Omental fat pad (tissue), 3 donors: ENCODE measurements at regions not wholly inside any gene's neighbourhood (a gene's known extent, or its start where the extent isn't known, plus 50 kb on each side); places are given as distances from the start of the nearest gene placed in this dataset.

Experiments used
- ATAC-seq: fragments of 150-250 bp; one replicate; pipeline ENCODE4 v1.9.1; 2016; ENCODE audit warnings: mild to moderate bottlenecking, moderate library complexity; ENCODE audit not compliant: low FRiP score
- DNase-seq: peaks from one replicate; pipeline ENCODE4 v3.0.0-alpha.2; 2019; ENCODE audit warnings: low spot score
- TF ChIP-seq, protein P1 (sequence below), 3 donors: fragments of 450-650 bp; IDR thresholded peaks; one replicate each; pipeline ENCODE4 v1.5.1; 2016 to 2017; ENCODE audit warnings: antibody characterized with exemption in 3 of 3, mild to moderate bottlenecking in 3 of 3, moderate library complexity in 2 of 3

DNA sequence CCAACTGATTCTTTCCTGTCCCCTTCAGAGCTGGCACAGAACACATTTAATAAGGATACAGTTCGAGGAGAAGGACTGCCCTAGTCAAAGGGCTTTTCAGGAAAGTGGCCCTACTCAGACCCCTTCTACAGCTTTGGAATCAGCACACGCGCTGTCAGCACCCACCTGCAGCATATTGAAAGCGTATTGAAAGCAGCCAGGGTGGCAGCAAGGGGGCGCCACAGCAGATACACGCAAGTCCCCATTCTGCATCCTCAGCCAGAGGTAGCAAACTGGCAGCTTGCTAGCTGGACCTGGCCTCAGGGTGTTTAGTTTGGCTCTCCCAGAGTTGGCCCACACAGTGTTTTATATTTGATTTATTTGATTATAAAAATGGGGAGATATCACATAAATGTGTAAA lies 101.0 kb upstream of the NT5C1B start:
- TF ChIP-seq, protein P1, sequence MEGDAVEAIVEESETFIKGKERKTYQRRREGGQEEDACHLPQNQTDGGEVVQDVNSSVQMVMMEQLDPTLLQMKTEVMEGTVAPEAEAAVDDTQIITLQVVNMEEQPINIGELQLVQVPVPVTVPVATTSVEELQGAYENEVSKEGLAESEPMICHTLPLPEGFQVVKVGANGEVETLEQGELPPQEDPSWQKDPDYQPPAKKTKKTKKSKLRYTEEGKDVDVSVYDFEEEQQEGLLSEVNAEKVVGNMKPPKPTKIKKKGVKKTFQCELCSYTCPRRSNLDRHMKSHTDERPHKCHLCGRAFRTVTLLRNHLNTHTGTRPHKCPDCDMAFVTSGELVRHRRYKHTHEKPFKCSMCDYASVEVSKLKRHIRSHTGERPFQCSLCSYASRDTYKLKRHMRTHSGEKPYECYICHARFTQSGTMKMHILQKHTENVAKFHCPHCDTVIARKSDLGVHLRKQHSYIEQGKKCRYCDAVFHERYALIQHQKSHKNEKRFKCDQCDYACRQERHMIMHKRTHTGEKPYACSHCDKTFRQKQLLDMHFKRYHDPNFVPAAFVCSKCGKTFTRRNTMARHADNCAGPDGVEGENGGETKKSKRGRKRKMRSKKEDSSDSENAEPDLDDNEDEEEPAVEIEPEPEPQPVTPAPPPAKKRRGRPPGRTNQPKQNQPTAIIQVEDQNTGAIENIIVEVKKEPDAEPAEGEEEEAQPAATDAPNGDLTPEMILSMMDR (IDR thresholded peaks at IDR 0.05) = no peak
- ATAC-seq (no peak), DNase-seq (no peak)

DNA sequence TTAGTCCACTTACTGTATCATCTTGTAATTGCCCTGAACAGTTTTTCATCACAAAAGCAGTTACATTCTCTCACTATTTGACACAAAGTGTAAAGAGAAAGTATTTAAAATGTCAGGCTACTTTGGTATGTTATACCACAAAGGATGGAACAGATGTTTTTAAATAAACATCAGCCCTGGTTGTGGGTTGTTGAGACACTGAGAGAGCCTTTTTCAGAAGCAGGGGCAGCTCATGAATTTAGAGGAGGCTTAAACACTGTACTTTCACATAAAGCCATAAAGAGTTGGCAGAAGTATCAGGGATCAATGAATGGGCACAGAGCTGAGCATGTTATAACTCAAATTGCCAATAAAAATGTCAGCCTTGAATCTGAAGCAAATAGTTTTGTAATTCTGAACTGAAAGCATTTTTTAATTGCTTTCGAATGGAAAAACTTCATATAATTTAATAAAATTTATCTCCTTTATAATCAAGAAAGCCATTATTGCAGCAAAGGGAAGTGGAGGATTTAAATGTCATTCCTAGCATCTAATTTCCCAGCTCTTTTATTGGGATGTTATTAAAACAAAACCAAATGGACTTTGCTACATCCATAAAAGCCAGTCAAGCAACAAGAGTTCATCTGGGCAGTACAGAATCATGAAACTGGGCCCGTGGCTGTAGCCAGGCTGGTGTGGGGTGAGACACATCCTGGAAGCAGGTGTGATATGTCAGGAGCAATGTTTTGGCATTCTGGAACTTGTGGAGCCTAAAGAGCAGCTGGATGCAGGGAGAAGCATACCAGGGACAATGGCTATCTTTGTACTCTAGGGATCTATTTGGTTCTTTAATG lies 95.1 kb upstream of the NT5C1B start:
- TF ChIP-seq, protein P1 (IDR thresholded peaks at IDR 0.05) = no peak
- DNase-seq = no peak
- no peak for ATAC-seq

DNA sequence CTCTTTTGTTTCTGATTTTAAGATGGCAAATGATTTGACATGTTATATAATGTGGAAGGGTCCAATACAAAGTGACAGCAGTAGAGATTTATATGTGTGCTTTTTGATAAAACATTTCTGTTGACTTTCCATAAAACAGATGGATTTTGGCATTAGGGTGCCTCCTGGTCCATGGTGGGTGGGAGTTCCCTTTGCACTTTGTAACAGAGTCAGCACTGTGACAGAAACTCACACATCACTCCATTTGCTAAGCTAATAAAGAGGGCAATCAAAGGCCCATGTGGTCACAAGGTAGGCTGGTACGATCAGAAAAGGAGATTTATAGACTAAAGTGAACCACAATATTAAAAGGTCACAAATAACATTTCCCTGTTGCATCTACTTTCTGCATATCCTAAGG lies 93.3 kb upstream of the NT5C1B start:
- TF ChIP-seq, protein P1 (IDR thresholded peaks at IDR 0.05) = no peak
- ATAC-seq (no peak), DNase-seq (no peak)

DNA sequence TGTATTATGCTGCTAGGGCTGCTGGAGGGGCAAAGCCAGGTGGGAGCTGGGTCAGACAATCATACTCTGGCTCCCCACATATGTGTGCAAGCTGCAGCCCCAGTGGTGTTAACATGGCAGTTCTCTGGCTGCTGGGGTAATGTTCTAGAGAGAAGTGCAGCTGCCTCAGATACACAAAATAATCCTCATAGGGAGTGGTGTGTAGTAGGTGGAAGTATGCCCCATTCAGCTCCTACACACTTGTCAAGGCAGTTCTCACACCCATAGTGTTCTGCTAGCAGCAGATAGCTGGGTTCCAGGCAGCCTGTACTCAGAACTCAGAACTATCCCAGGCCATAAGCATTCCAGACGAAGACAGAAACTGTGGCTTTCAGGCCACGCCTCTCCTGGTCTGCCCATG lies 87.9 kb upstream of the NT5C1B start:
- TF ChIP-seq, protein P1 (IDR thresholded peaks at IDR 0.05) = no peak
- DNase-seq = no peak
- ATAC-seq = no peak

DNA sequence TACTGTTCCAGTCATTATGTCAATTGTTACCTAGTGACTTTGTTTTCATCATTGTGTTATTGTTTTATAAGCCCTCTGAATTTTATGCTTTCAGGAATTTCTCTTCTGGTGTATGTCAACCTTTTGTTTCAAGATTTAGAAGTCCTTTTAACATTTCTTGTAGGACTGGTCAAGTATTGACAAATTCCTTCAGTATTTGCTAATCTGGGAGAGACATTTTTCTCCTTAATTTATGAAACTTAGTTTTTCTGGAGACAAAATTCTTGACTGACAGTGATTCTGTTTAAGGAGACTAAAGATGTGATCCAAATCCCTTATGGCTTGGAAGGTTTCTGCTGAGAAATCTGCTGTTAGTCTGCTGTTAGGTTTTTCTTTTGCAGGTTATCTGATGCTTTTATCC lies 84.9 kb upstream of the NT5C1B start:
- DNase-seq = no peak
- no peak for ATAC-seq
- TF ChIP-seq, protein P1 (IDR thresholded peaks at IDR 0.05) = no peak

DNA sequence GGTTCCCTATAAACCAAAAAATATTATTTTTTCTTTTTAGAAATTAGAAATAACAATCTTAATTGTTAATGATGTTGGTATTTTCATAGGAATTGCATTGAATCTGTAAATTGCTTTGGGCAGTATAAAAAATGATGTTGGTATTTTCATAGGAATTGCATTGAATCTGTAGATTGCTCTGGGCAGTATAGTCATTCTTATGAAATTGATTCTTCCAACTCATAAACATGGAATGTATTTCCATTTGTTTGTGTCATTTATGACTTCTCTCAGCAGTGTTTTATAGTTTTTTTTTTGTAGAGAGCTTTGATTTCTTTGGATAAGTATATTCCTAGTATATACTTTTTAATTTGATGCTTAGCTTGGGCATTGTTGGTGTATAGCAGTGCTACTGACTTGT lies 82.0 kb upstream of the NT5C1B start:
- ATAC-seq (no peak), DNase-seq (no peak)
- TF ChIP-seq, protein P1 (IDR thresholded peaks at IDR 0.05) = no peak

DNA sequence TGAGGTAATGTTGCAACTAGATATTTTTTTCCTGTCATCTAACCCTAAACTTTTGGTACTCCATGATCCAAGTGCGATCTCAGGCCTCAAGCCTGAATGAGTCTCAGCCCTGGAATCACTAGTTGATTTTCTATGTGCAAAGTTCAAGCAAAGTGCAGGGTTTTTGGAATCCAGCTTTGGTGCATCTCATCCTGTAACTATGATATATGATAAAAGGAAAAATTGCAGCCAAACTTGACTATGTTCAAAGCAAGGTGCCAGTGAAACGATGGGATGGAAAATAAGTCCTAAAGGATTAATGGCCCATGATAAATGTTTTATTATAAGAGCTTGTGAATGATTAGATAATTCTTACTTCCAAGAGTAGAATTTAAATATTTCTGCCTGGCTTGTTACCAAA lies 78.9 kb upstream of the NT5C1B start:
- no peak for ATAC-seq

More for the DNA sequence above, 78.9 kb upstream of the NT5C1B start:
- TF ChIP-seq, protein P1 (IDR thresholded peaks at IDR 0.05) = no peak
- DNase-seq = no peak
